Hippocampal formation (tissue), 2 donors: ENCODE measurements at regions not wholly inside any gene's neighbourhood (a gene's known extent, or its start where the extent isn't known, plus 50 kb on each side); places are given as distances from the start of the nearest gene placed in this dataset.

Source experiments
- DNase-seq, 2 donors: peaks; one replicate each; lab custom pipeline; 2025; lab: John Stamatoyannopoulos, UW

- no peak for DNase-seq
Measured at GRCh38 chr3:35484929-35485530, 154.3 kb upstream of the ARPP21 start.

- DNase-seq: peak in 1 of 2 donors; percentile 9
Measured at GRCh38 chr3:35486295-35486694, 153.0 kb upstream of the ARPP21 start.

DNA sequence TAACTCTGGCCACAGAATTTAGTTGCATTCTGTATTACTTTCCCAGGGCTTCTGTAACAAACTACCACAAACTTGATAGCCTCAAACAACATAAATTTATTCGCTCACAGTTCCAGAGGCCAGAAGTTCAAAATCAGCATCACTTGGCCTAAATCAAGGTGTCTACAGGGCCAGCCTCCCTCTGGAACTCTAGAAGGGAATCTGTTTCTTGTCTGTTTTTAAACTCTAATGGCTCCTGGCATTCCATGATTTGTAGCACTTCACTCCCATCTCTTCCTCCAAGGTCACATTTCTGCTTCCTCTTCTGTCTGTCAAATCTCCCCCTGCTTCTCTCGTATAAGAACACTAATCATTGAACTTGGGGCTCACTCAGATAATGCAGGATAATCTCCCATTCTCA lies 151.9 kb upstream of the ARPP21 start:
- no peak for DNase-seq

- no peak for DNase-seq
Measured at GRCh38 chr3:35488526-35488925, 150.8 kb upstream of the ARPP21 start.

- DNase-seq: no peak
Measured at GRCh38 chr3:35492841-35493240, 146.5 kb upstream of the ARPP21 start.

- DNase-seq: no peak
Measured at GRCh38 chr3:35498506-35499210, 140.7 kb upstream of the ARPP21 start.

GRCh38 chr3:35500641-35501350 lies 138.5 kb upstream of the ARPP21 start:
- no peak for DNase-seq

DNA sequence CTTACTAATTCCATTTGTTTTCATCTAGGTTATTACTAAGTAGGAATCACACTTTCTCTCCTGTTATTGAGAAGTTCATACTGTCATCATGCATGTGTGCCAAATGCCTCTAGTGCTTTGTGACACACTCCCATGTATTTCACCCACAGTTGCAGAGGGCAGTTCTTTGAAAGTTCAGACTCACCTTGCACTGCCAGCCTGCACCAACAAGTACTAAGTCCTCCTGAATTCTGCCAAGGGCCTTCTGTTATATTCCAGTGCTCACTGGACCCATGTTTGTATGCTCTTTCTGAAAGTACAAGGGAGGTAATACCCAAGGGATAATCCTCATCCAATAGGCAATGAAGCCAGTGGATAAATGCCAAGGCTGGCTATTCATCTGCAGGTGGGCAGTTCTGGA lies 136.6 kb upstream of the ARPP21 start:
- no peak for DNase-seq

DNA sequence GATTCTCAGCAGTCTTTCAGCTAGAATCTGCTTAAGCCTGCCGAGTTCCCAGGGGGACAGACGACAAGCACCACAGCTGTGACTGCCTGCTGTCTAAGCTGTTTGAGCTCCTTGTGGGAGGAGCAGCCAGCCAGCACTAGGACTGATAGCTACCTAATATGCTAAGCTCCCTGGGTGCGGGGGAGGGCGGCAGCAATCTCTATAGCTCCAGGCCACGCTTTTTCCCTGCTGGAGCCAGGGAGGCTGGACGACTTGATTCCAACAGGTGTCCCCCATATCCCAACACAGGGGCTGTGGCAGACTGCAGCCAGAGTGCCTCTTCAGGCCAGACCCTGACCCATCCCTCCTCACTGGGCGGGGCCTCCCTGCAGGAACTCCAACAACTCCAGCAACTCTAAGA lies 134.1 kb upstream of the ARPP21 start:
- no peak for DNase-seq

DNA sequence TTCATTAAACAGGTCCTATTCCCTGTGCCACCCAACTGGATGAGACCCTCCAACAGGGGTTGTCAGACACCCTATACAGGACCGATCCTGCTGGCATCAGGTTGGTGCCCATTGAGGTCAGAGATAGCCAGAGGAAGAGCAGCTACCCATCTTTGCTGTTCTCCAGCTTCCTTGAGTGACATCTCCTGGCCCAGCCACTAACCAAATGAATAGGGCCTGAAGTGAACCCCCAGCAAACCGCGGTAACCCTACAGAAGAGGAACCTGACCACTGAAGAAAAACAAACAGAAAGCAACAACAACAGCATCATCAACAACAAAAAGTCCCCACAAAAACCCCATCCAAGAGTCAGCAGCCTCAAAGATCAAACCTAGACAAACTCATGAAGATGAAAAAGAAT lies 133.6 kb upstream of the ARPP21 start:
- no peak for DNase-seq

DNA sequence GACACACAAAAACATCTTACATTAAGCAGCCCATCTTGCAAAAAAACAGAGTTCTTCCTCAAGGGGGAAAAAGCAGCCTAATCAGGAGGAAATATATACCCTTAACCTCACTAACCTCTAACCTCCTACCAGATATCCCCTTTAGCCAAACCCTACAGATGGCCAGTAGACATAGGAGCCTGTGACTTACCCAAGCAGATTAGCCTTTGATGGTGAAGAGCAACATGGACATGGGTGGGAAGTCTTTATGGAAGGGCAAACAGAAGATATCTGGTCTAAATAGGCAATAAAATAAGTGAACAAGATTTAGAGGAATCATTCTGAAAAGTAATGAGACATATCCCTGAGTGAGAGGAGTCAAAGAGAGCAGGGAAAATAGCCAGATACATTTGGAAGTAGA lies 119.4 kb upstream of the ARPP21 start:
- no peak for DNase-seq

DNA sequence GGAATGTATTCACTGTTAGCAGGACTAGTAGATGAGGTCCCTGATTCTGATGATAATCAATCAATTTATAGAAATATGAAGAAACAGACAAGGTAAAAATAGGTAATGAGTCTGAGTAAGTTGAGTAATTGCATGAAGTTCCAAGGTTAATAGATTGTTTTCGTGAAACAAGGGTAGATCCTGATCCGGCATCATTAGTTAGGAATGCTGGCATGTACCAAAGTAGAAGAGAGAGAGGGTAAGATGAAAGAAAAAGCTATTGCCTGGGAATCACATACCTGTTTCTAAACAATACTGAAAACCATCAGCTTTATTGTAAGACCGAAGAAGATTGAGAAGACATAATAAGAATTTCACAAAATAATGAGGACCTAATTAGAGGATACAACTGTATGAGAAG lies 118.1 kb upstream of the ARPP21 start:
- DNase-seq: no peak

DNA sequence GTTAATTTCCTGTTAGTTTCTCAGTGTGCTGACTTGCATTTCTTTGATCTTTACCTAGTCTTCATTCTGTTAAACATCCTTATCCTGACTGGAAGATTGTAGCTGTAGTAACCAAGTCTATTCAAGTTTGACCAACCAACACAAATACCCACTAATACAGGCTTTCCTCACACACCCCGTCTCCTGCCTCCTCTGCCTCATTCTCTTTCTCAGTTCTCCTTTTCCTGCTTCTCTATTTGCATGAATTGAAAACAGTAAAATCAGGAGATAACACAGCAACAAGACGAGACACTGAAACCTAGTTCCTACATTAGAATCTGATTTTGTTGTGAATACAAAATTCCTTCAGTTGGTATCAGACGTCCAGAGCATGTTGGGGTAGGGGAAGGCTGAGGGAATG lies 116.9 kb upstream of the ARPP21 start:
- no peak for DNase-seq

DNA sequence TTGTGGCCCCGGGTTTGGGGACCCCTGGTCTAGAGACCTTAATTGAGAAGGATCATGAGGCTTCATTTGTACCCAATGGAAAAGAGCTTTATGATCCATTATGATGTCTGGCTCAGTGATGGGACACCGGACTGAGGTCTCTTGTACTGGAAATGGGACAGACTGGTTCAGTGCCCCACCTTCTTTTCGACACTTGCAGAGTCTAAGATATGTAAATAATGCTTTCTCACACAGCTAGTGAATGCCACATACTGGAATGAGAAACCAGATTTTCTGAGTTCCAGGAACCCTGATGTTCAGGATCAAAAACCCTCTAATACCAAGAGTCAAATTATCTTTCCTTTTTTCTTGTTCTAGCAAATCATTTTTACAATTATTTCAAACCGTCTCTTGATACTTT lies 116.3 kb upstream of the ARPP21 start:
- DNase-seq: no peak

- DNase-seq: no peak
Measured at GRCh38 chr3:35523838-35524237, 115.5 kb upstream of the ARPP21 start.

GRCh38 chr3:35524856-35525255 lies 114.5 kb upstream of the ARPP21 start:
- no peak for DNase-seq

DNA sequence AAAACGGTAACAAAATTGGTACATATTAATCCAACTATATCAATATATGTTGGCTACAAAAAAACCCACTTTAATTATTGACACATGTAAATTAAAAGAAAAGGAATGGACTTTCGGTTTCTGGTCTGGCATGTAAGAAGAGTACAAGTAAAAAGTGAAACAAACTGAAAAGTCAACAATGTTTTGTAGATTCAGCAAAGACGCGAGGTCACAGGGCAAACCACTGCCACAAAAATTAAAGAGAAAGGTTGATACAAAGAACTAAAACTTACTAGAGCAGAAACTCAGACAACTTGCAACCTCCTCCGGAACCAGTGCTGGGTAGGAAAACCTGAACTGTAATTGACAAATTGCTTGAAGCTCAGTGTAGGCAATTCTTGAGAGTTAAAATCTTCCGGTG lies 110.6 kb upstream of the ARPP21 start:
- no peak for DNase-seq

DNA sequence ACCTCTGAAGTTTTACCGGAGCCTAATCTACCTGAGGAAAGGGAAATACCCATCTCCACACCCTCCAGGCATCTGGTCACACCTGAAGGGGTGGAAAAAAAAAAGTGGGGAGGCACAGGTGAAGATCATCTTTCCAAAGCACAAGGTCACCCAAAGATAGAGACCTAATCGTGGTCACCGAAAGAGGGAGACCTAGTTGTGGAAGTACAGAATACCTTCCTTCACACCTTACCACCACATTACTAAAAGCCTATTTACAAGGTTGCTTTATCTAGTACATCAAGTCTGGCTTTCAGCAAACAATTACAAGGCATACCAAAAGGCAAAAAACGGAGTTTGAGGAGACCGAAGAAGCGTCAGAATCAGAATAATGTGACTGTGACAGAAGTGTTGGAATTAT lies 110.0 kb upstream of the ARPP21 start:
- DNase-seq: no peak

DNA sequence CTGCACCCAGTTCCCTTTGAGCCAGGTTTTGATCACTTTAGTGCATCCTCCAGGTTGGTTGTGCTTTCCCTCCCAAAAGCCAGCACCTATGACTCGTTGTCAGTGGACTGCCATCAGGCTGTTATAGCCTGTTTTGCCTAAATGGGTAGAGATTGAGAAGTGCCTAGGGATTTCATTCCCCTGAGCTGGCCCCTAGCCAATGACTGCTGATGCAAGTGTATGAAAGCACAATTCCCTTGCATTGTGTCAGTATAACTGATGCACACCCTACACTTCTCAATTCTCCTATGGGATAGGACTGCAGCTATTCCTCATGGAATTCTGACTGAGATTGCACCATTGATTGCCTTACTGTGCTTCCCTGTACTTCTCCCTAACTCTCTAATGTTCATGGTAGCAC lies 102.1 kb upstream of the ARPP21 start:
- no peak for DNase-seq

GRCh38 chr3:35544976-35545375 lies 94.3 kb upstream of the ARPP21 start:
- DNase-seq: no peak

- no peak for DNase-seq
Measured at GRCh38 chr3:35549690-35550089, 89.6 kb upstream of the ARPP21 start.

DNA sequence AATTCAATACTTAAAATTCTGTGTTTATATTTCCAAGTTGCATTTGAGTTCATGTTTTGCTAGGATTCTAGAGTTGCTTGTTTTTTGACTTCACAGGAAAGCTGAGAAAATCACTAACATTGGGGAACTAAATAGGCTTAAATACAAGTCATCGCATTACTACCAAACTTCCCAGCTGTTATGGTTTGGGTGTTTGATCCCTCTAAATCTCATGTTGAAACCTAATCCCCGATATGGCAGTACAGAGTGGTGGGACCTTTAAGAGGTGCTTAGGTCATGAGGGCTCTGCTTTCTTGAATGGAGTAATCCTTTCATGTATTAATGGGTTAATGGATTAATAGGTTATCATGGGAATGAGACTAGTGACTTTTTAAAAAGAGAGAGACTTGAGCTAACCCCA lies 77.2 kb upstream of the ARPP21 start:
- DNase-seq: no peak

DNA sequence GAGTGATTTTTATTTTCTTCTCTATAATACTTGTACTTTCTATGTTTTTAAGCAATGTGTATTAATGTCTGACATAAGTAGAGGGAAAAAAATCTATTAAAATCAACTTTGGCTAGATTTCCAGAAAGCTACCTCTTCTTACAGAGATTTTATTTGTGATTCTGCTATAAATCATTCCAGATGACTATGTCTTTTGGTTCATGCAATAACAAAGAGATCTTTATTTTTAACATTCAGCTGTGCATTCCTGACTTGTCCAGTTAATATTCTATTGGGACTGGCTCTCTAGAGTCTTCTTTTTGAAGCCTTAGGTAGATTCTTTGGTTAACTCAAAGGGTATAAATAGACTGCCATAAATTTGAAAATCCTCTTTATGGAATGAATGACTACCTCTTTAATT lies 74.3 kb upstream of the ARPP21 start:
- no peak for DNase-seq
